ENCODE measurements at regions not wholly inside any gene's neighbourhood (a gene's known extent, or its start where the extent isn't known, plus 50 kb on each side); places are given as distances from the start of the nearest gene placed in this dataset.

DNA sequence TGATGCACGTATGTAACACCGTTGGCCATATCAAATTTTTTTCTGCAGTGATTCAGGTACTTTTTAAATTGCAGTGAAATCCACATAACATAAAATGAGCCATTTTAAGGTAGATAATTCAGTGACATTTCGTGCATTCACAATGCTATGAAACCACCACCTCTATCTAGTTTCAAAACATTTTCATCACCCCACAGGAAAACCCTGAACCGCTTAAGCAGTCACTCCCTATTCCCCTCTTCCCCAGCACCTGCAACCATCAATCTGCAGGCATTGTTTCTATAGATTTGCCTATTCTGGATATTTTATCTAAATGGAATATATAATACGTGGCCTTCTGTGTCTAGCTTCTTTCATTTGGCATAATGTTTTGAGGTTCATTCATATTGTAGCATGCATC lies 79.2 kb downstream of the BOD1 start:
- TF ChIP-seq, protein P1, sequence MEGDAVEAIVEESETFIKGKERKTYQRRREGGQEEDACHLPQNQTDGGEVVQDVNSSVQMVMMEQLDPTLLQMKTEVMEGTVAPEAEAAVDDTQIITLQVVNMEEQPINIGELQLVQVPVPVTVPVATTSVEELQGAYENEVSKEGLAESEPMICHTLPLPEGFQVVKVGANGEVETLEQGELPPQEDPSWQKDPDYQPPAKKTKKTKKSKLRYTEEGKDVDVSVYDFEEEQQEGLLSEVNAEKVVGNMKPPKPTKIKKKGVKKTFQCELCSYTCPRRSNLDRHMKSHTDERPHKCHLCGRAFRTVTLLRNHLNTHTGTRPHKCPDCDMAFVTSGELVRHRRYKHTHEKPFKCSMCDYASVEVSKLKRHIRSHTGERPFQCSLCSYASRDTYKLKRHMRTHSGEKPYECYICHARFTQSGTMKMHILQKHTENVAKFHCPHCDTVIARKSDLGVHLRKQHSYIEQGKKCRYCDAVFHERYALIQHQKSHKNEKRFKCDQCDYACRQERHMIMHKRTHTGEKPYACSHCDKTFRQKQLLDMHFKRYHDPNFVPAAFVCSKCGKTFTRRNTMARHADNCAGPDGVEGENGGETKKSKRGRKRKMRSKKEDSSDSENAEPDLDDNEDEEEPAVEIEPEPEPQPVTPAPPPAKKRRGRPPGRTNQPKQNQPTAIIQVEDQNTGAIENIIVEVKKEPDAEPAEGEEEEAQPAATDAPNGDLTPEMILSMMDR (conservative IDR thresholded peaks at IDR 0.05; ENCODE audit: low read depth, low read length), result no peak
- TF ChIP-seq EZH2 (IDR thresholded peaks at IDR 0.05; ENCODE audit: low read length, unreplicated experiment), result no peak

Data from PC-3 (cell line).